NOMO-1 treated with dmso at 0.1 percent for 144 hours (cell line): ENCODE measurements at regions not wholly inside any gene's neighbourhood (a gene's known extent, or its start where the extent isn't known, plus 50 kb on each side); places are given as distances from the start of the nearest gene placed in this dataset.

ENCODE experiments used
- DNase-seq: peaks from one replicate; lab custom pipeline; 2025; ENCODE audit not compliant: unreplicated experiment; lab: John Stamatoyannopoulos, UW

DNA sequence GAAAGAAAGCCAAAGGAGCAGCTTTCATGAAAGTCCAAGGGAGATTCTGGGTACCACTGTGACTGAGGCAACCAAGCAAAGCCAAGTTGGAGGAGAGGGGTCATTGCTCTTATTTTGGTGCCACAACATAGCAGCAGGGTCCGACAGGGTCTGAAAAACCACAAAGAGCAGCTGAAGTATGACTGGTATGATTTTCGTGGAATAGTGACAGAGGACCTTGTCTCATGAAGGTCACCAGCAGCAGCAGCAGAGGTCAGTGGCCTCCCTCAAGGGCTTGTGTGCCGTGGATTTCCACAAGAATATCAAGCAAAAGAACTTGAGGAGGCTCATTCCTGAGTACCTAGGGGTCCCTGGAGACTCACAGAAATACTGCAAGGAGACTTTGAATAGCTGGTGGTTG lies 160.9 kb upstream of the SYT6 start:
- DNase-seq: no peak

DNA sequence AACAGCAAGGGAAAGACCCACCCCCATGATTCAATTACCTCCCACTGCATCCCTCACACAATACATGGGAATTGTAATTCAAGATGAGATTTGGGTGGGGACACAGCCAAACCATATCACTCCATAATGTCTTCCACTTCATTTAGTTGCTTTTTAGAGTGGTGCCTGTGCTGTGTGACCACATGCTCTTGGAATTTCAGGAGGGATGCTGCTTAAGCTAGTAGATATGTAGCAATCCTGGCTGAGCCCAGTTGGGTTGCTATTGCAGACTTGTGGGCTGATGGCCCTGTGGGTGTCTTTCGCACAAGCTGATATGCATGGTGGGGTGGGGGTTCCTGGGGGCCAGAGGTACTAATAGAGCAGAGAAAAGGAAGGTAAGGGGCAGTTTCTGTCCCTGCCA lies 160.4 kb upstream of the SYT6 start:
- DNase-seq: no peak

DNA sequence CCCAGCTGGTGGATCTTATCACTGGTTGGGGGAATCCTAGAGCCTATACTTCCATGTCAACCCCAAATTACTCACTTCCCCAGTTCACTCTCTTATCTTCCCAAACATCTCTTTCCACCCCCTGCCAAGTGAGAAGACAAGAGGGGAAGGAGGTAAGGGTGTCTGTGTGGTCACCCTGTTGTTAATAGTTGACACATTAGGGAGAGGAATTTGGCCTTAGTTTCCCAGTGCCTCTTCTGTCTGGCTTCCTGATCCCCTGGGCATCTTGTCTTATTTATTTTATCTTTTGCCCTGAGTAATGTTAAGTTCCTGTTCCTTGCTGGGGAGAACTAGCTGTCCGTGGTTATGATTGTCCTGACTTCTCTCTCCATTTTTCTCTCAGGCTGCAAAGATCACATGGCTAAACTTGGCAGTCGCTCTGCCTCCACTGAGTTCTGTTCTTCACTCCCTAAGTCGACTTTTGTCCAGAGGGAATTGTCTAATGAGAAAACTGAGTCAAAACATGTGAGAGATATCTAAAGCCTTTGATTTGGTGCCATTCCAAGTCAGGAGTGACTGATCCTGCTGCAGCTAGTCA lies 157.1 kb upstream of the SYT6 start:
- DNase-seq: no peak

DNA sequence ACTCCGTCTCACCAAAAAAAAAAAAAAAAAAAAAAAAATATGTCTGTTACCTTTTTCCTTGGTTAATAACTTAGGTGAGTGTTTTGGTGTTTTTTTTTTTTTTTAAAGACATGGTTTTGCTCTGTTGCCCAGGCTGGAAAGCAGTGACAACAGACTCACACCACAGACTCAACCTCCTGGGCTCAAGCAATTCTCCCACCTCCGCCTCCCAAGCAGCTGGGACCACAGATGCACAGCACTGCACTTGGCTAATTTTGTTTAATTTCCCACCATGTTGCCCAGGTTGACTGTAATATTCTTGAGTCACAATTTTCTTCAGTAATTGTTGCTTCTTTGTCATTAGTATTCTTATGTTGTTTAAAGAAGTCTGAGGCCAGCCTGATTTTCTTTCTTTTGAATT lies 149.2 kb upstream of the SYT6 start:
- DNase-seq: no peak

DNA sequence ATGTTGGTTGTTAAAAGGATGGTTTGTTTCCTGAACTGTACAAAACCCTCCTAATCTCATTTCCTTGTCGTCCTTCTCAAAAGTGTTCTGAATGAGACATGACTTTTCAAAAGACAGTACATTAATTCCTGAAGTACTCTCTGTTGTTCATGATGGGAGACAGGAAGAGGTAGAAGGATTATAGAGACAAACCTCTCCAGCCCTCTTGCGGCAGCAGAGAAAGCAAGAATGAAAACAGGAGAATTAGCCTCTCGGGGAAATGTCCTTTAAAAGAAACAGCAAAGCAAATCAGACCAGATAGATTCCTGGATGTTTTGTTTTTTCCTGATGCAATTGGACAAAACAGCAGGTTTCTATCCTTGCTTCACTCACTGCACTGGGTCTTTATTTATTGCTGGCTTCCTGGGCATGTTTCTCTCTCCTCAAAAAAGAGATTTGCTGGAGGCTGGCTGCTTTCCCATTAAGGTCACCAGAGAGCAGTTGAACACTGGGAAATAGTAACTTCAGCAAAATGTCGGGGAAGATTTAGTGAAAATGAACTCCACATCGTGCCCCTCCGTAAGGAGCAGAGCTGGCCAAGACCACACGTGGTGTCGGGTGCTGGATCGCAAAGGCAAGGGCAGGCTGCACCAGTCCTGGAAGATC lies 145.8 kb upstream of the SYT6 start:
- no peak for DNase-seq

DNA sequence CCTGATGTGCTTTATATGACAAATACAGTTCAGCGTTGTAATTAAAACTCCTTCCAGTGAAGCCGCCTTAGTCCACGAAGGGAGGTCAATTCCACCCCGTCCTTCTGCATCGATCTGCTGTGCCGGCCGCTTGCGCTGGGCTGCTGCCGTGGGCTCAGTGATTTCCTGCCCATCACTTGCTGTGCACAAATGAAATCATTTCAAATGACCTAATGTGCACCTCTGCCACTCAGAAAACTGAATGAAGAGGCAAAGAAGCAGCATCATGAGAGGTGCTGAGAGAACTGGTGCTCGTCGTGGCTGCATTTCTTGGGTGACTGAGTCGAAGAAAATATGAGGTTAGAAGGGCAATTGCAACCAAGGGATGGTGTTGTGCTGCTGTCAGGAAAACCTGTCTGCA lies 144.3 kb upstream of the SYT6 start:
- DNase-seq: no peak

DNA sequence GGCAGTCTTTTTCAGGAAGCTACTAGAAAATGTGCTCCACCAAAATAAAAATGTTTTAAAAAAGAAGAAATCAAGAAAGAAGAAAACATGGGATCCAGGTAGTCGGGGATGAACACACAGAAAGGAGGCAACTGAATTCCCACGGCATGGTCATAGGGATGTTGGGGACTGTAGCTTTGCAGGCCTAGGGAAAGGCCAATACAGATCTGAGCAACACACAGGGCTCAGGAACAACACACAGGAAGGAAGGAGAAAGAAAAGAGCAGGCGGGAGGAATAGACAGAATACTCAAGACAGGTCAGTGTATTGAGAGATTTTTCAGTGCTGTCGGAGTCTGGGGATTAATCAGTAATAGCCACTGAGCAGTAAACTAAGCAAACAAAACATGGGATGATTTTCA lies 142.7 kb upstream of the SYT6 start:
- no peak for DNase-seq

DNA sequence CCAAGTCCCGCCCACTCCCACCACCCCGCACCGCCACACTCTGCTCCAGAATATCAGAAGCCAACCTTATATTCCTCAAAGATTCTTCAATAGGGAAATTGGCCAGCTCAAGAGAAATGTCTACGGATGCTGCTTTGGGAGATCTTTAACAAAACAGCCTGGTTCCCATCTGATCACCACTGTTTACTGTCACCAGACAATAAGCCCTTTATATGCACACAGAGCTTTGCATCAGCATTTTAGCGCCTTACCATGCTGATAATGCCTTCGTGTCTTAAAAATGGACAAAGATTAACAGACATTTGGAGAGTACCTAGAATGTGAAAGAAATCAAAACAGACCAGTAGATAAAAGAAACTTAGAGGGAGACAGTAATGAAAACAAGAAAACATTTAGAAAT lies 141.7 kb upstream of the SYT6 start:
- DNase-seq: no peak

DNA sequence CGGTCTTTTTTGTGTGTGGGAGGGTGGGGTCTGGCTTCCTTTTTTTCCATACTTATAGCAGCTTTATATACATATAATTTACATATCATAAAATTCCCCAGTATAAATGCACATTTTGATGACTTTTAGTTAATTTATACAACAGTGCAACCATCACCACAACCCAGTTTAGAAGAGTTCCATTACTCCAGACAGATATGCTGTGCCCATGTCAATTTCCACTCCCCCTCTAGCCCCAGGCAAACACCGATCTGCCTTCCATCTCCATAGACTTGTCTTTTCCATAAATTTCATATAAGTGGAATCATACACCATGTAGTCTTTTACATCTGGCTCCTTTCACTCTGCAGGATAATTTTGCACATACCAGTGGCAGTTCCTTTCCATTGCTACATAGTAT lies 139.2 kb upstream of the SYT6 start:
- no peak for DNase-seq

DNA sequence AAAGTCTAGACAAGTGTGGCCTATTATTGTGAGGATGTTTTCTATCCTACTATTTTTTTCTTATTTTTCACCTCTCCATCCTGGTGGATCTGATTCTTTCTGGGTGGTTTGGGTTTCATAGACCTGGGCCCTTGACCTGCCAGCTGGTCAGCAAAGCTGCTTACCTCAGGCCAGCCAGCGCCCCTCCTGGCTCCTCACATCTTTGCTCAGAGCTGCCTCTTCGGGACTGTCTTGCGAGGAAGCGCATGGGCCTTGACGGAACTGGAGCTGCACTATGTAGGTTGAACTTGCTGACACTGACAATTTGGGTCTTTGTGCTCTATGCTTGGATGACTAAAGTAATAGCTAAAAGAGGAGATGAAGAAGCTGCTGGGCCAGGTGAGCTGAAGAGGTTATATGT lies 138.5 kb upstream of the SYT6 start:
- DNase-seq: no peak

DNA sequence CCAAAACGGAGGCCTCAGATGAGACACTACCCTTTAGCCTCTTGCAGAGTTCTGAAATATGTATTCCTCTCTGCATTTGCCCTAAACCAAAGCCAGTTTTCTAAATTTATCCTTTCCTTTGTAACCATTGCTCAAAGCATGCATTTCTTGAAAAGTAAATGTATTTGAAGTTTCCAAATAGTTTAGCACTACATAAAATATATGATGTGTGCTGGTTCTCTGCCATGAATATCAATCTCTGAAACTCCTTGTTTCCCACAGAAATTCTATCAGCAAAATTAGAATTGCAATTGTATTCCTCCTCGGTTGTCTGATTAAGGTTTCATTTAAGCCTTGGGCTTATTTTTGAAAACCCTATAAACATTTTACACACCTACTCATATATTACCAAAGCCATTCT lies 137.1 kb upstream of the SYT6 start:
- DNase-seq: no peak

DNA sequence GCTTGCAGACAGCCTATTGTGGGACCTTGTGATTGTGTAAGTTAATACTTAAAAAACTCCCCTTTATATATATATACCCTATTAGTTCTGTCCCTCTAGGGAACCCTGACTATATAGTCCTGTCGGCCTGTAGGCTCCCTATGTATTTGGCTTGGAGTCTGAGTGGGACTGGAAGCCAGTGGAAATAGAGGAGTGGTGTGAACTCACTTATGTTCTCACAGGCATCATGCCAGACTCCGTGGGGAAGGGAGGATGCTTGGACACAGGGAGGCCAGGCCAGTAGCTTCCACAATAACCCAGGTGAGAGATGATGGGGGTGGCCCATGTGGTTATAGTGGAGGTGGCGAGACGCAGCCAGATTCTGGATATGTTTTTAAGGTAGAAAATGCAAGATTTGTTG lies 136.7 kb upstream of the SYT6 start:
- no peak for DNase-seq

DNA sequence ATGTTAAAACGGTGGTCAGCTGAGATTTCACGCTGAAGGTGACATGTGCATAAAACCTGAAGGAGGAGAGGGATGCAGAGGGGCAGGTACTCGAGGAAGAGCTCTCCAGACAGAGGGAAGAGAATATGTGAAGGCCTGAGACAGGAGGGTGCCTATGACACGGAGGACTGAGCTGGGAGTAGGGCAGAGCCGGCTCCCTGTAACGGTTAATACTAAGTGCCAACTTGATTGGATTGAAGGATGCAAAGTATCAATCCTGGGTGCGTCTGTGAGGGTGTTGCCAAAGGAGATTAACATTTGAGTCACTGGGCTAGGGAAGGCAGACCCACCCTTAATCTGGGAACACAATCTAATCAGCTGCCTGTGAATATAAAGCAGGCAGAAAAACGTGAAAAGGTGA lies 136.2 kb upstream of the SYT6 start:
- DNase-seq: no peak

DNA sequence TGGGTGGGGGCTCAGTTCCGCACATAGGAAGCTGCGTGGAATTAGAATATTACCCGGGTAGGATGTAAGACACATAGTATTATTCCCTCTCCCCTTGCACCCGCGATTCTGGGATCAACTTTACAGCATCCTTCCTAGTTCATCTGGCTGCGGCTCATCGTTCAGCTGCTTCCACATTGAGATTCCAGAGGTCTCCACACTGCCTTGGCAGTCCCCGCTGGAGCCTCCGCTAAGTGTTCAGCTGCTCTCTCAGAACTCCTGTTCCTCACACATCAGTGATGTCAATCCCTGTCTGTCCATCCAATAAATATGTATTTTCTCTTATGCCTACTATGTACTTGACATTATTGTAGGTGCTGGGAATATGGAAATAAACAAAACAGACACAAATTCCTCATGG lies 135.6 kb upstream of the SYT6 start:
- DNase-seq: no peak

DNA sequence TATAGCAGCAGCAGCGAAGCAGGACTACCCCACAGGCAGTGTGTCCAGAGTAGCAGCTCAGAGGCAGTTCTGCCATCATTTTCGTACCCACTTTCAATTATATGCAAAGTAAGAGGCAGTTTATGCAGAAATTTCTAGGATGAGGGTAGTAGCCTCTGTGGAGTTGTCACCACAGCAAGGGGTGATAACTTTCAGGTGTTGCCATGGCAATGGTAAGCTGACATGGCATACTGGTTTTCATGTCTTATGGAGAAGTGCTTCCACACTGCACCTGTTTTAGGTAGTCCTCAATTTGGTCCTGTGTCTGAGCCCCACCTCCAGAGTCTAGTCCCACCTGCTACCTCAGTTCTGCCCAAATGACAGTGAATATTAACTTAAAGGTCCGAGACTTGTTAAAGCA lies 133.3 kb upstream of the SYT6 start:
- DNase-seq: no peak

DNA sequence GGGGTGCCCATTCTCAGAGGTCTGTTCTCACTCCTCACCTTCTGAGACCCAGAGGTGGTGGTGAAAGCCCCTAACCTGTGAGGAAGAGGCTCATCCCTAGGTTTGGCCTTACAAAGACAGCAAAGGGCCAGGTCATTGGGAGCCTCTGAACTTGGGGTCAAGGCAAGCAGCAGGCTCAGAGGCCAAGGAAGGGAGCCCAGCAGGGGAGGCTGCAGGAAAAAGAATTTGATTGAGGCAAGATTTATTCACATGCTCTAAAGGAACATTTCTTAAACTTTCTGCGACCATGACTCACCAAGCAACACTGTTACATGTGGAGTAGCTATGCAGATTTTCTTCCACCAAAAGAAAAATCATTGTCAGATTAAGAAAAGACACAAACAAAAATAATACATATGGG lies 132.5 kb upstream of the SYT6 start:
- no peak for DNase-seq

DNA sequence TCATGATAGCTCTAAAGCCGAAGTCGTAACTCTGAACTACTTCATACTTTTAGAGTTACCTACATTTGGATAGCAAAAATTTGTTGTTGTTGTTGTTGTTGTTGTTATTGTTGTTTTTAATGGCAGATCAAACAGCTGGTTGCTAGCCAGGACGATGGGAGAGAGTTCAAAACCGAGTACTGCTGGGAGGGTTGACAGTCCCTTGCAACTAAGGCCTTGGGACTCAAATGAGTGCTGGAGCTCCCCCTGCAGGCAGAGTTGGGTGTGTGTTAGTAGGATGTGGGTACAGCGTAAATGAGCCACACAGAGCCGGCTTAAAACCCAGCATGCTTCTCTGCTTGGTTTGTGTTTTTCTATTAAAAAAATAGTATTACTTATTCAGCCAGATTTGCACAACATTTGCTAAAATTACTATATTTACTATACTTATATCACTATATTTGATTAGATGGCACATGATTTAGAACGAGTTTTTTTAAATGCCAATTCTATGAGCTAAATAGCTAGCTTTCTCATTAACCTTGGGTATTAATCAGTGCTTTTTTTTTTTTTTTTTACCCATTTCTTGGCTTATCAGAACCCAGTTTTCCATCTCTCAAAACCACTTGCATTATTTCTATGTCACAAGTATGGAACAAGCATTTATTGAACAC lies 129.2 kb upstream of the SYT6 start:
- peak; percentile 83 for DNase-seq

DNA sequence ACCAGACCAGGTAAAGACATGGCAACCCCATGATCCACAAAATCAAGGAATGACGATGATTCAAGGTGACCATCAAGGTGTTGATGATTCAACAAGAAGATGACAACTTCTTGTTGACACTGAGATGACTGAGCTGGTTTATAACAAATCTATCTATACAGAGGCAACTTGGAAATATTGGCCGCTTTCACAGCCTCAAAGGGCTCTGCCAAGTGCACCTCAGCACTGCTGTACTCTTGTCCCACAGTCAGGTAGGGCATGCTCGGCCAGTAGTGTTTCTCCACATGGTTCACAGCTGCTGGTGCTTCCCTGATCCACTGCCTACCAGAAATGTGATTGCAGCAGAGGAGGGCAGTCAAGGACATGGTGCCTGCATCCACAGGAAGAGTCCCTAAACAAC lies 125.2 kb upstream of the SYT6 start:
- DNase-seq: no peak

DNA sequence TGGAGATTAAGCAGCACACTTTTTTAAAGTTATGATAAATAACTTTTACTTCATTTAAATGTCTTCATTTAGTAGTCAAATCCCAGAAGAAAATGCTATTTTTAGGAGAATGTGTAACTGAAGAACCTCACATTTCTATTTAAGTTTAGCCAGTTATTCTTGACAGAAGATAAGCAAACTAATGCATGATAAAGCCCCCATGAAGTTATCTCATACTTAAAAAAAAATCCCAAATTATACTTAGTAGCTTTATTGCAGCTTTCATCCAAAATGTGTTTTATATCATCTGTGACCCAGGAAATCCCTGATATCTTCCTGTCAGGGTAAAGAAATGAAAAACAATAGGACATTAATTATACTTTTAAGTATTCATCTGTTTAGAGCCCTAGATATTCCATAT lies 124.8 kb upstream of the SYT6 start:
- DNase-seq: no peak

DNA sequence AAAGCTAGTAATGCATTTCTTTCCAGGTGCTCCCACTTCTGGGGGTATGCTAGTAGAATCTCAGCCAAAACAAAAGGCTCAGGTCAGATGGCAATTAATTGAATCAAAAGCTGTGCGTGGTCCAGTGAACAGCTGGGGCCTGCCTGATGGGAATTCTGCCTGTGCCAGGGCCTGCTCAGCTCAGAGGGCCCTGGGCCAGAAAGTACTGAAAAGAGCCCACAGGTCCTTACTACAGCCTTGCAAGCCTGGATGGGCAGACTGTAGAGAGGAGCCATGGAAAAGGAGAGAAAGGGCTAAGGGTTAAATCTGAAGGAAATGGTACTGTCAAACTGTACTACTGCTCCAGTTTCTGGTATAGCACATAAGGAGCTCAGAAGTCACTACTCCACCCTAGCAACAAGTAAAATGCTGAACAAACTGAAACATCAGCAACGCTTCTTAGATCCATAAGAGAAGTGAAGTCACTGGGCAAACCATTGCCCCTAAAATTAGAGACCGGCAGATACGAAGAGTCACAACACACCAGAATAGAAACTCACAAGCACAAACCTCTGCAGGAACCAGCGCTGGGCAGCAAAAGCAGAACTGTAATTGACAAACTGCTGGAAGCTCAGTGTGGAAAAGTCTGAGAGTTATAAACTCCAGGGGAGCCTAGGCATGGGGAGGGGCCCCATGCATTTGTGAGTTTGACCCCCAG lies 121.1 kb upstream of the SYT6 start:
- DNase-seq: peak; percentile 47

DNA sequence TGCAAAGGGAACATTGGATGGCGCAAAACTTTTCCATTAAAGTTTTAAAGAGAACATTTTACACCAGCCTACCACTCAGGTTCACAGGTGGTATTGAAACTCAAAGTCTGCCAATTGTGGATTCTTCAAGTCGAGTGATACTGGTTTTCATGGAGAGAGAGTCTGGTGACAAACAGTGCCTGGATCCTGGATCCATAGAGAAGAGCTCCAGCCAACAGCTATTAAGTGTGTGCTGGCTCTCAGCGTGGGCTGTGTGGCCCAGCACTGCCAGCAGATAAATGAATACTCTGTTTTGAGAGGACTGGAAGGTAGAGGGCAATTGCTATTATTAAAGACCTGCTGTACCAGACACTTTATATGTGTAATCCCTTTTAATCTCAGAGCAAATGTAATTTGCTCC lies 118.9 kb upstream of the SYT6 start:
- DNase-seq: no peak

DNA sequence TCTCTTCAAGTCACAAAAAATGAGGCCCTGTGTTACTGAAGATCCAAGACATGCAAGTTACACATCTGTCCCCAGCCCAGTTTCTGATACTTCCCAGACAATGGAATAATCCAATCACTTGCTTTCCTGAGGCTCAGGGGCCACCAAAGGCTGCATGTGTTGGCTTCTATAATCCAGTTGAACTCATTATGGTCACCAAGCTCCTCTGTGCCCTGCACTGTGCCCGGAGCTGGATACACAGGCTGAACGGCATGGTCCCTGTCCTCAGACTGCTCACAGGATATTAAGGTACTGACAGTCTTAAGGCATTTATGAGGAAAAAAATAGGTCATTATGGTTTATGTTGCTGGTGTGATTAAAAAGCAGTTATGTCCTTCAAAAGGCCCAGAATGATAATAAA lies 117.0 kb upstream of the SYT6 start:
- DNase-seq: no peak
